Upper lobe of left lung (tissue), 4 donors: ENCODE measurements at regions not wholly inside any gene's neighbourhood (a gene's known extent, or its start where the extent isn't known, plus 50 kb on each side); places are given as distances from the start of the nearest gene placed in this dataset.

ENCODE experiments used
- EP300 ChIP-seq, 4 donors: sonication (generic); formaldehyde crosslinking; IDR thresholded peaks; one replicate each; pipeline ENCODE4 v1.5.1; 2017; ENCODE audit warnings: antibody characterized with exemption in 4 of 4, control low read depth in 2 of 4
- TF ChIP-seq, protein P1 (sequence below), 6 experiments: fragments of 450-650 bp in 4 of 6; fragments of 200-600 bp in 2 of 6; sonication (generic) in 2 of 6; IDR thresholded peaks; one replicate each; pipeline ENCODE4 v1.5.1; 2016 to 2019; ENCODE audit warnings: antibody characterized with exemption in 6 of 6

DNA sequence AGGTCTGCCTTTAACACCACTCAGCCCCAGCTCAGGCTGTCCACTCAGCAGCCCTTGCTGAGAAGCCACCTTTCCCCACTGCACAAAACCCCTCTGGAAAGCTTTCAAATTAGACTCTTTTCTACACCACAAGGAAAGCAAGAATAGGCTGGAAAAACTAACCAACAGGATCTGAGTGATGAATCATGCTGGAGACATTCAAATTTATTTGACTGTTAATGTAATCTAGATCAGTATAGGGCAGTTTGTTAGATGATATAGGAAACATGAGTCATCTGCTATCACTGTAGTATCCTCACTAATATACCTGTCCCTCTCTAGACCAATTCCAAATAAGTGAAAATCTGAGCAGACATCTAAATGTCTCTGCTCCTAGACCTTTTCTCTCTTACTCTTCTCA, 127.8 kb upstream of the PAM start:
- TF ChIP-seq, protein P1, sequence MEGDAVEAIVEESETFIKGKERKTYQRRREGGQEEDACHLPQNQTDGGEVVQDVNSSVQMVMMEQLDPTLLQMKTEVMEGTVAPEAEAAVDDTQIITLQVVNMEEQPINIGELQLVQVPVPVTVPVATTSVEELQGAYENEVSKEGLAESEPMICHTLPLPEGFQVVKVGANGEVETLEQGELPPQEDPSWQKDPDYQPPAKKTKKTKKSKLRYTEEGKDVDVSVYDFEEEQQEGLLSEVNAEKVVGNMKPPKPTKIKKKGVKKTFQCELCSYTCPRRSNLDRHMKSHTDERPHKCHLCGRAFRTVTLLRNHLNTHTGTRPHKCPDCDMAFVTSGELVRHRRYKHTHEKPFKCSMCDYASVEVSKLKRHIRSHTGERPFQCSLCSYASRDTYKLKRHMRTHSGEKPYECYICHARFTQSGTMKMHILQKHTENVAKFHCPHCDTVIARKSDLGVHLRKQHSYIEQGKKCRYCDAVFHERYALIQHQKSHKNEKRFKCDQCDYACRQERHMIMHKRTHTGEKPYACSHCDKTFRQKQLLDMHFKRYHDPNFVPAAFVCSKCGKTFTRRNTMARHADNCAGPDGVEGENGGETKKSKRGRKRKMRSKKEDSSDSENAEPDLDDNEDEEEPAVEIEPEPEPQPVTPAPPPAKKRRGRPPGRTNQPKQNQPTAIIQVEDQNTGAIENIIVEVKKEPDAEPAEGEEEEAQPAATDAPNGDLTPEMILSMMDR (IDR thresholded peaks at IDR 0.05): no peak
- TF ChIP-seq EP300 (IDR thresholded peaks at IDR 0.05): no peak
